GM21381 (cell line): ENCODE measurements at regions not wholly inside any gene's neighbourhood (a gene's known extent, or its start where the extent isn't known, plus 50 kb on each side); places are given as distances from the start of the nearest gene placed in this dataset.
"Not testable (repeated sequence)": the region's sequence is repeated elsewhere in the genome, so short reads cannot be mapped to it uniquely, and the experiment has no call there.

Source experiments
- ATAC-seq: cut with Tn5 transposase; IDR thresholded peaks from one replicate; pipeline ENCODE4 v1.9.1; 2021; ENCODE audit warnings: mild to moderate bottlenecking, moderate library complexity; ENCODE audit not compliant: unreplicated experiment

GRCh38 chr6:137968901-137969300, 101.8 kb downstream of the TNFAIP3 start:
- no peak for ATAC-seq

GRCh38 chr6:137969874-137970273, 102.8 kb downstream of the TNFAIP3 start:
- ATAC-seq, result no peak

- ATAC-seq, result peak; percentile 60
Observed at GRCh38 chr6:137970368-137970767, 103.3 kb downstream of the TNFAIP3 start.

- ATAC-seq, result no peak
Observed at GRCh38 chr6:137973201-137973600, 106.1 kb downstream of the TNFAIP3 start.

DNA sequence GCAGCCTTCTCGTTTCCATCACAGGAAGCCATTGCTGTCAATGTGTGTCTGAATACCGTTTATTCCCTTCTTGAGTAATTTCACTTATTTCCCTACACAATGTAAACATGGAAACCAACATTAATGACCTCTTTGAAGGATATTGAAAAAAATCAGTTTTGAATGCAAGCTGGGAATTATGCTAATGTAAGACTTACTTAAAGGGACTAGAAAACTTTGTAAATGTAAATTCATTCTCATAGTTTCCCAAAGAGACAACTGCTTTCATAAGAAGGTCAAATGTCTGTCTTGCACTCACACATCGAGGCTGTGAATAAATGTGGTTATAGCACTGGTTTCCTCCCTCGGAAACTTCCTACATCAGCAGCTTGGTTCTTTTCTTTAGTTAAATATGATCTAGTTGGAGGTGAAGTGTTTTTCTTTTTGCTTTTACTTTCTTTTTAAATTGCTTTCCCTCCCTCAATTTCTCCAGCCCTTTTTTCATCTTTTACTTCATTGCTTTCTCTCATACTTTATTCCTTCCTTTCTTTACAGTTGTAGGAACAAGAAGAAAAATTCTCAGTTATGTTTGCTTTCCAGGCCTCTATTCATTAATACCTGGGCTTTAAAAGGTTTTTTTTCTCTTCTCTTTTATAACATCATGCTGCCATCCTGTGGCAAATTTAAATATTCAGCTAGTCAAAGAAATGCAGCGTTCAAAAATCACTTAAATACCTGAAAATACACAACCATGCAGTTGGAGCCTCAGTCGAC, 108.3 kb downstream of the TNFAIP3 start:
- ATAC-seq, result peak; percentile 45

GRCh38 chr6:137976430-137976829, 109.4 kb downstream of the TNFAIP3 start:
- ATAC-seq, result no peak

GRCh38 chr6:137977206-137977605, 110.1 kb downstream of the TNFAIP3 start:
- no peak for ATAC-seq

DNA sequence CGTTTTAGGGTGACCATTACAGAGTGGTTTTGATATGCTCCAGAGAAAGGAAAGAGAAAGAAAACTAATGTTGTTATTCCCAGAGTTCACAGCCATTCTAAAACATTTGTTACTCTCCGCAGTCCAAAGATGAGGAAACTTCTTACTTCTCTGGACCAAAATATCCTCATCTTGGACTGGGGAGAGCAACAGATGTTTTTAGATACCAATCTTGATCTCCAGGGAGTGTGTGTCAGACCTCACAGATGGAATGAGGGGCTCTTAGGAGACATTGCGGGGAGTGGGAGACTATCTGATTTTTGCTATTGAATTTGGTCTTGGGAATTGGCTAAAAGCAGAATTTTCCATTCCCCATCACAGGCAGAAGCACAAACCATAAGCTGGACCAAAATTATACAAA, 110.8 kb downstream of the TNFAIP3 start:
- no peak for ATAC-seq

DNA sequence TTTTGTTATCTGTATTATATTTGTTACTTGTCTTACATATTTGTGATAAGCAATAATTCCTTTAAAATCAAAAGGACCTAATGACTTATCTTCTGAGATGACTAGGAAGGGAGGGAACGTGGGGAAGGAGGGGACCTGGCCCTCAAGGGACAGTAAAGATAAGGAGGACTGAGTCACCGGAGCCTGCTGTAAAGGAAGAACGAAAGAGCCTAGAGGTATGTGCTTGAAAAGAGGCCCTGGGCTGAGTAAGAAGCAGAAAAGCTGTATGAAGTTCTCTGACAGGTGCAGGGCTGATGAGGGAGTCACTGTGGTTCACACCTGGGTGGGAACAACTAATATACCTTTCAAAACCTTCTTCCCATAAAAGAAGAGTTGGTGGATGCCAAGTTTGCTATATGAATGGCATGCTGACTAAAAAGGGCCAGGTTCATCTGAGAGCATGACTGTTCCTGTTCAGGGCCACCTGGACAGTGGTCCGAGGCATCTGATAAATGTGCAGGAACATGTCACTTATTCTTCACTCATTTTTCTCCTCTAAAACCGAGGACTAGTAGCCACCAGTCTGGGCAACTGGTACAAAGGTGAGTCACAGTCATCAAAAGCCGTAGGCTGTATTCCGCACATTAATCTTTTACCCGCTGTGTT, 111.3 kb downstream of the TNFAIP3 start:
- peak; percentile 49 for ATAC-seq

DNA sequence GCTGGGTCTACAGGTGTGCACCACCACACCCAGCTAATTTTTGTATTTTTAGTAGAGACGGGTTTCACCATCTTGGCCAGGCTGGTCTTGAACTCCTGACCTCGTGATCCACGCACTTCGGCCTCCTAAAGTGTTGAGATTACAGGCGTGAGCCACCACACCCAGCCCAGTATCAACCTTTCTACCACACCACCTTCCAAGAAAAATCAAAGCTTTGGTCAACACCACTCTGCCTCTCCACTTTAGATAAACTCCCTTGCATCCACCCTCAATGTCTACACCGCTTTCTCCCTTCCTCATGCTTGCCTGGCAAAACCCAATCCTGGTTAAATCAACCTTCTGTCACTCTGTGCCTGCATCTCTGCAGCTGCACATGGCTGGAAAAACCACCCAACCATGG, 112.2 kb downstream of the TNFAIP3 start:
- ATAC-seq, result not testable (repeated sequence)

DNA sequence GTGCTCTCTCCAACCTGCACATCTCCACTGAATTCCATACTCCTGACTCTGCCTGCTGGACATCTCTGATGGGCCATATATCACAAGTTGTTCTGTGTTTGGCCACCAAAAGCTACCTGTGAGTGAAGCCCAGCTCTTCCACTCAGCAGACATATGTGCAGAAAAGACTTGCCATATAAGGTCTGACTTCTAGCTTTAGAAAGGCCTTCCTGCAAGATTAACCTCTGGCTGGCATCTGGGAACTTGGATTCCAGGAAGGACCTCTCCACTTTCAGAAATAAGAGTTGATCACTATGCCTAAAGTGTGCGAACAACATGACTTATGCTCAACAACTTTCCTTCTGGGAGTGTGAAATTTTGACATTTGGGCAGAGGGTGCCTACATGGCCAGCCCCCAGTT, 113.7 kb downstream of the TNFAIP3 start:
- ATAC-seq, result no peak

DNA sequence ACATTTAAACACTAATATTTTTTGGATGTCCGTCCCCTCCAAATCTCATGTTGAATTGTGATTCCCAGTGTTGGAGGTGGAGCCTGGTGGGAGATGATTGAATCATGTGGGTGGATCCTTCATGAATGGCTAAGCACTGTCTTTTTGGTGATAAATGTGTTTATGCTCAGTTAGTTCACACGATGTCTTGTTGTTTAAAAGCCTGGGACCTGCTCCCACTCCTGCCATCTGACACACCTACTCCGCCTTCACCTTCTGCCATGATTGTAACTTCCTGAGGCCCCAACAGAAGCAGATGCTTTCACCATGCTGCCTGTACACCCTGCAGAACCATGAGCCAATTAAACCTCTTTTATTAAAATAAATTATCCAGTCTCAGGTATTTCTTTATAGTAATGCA, 114.7 kb downstream of the TNFAIP3 start:
- no peak for ATAC-seq

GRCh38 chr6:137982418-137983189, 115.5 kb downstream of the TNFAIP3 start:
- no peak for ATAC-seq

GRCh38 chr6:137983269-137983668, 116.2 kb downstream of the TNFAIP3 start:
- no peak for ATAC-seq

- no peak for ATAC-seq
Observed at GRCh38 chr6:137989664-137990063, 117.6 kb downstream of the PERP start.

DNA sequence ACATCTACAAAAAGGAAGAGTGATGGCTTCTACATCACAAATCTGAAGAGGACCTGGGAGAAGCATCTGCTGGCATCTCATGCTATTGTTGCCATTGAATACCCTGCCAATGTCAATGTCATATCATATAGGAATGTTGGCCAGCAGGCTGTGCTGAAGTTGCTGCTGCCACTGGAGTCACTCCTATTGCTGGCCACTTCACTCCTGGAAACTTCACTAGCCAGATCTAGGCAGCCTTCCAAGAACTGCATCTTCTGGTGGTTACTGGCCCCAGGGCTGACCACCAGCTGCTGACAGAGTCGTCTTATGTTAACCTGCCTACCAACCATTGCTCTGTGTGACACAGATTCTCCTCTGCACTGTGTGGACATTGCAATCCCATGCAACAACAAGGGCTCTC, 111.8 kb downstream of the PERP start:
- ATAC-seq, result no peak

GRCh38 chr6:137998461-137999019, 108.7 kb downstream of the PERP start:
- no peak for ATAC-seq

DNA sequence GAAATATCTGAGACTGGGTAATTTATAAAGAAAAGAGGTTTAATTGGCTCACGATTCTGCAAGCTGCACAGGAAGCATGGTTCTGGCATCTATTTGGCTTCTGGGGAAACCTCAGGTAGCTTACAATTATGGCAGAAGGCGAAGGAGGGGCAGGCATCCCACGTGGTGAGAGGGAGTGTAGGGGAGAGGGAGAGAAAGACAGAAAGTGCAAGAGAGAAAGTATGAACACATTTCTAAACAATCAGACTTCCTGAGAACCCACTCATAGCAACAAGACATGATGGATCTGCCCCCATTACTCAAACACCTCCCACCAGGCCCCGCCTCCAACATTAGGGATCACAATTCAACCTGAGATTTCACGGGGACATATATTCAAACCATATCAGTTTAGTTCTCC, 107.4 kb downstream of the PERP start:
- no peak for ATAC-seq

DNA sequence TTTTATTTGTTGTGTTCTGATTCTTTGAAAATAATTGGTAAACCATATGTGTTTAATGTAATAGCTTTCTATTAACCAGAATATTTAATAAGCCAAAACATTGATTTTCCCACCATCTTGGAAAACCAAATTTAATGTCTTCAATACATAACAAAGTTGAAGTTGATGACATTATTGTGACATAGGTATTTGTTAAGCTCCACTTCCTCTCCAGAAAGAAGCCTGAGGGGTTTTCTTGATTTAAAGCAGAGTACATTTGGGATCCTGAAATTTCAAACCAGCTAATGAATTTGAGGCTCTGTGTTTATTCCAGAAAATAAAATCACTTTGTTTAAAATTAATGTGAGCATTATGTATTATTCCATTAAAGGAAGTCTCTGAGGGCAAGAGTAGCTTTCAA, 106.3 kb downstream of the PERP start:
- no peak for ATAC-seq

GRCh38 chr6:138001750-138002349, 105.4 kb downstream of the PERP start:
- no peak for ATAC-seq
